HEK293 (cell line): ENCODE measurements at regions not wholly inside any gene's neighbourhood (a gene's known extent, or its start where the extent isn't known, plus 50 kb on each side); places are given as distances from the start of the nearest gene placed in this dataset.

Experiments used
- ZNF146 ChIP-seq: fragments of 450-650 bp; formaldehyde crosslinking; IDR thresholded peaks from 2 replicates; pipeline ENCODE4 v1.5.1; 2016; ENCODE audit warnings: missing biosample characterization, missing genetic modification characterization
- ZNF449 ChIP-seq: fragments of 450-650 bp; formaldehyde crosslinking; IDR thresholded peaks from 2 replicates; pipeline ENCODE4 v1.5.1; 2017; ENCODE audit warnings: missing biosample characterization, mild to moderate bottlenecking, missing genetic modification characterization, moderate library complexity

- no peak for TF ChIP-seq ZNF449
- no peak for TF ChIP-seq ZNF146
Observed at GRCh38 chr5:133777951-133778350, 165.6 kb upstream of the FSTL4 start.
